NCI-H526 (cell line): ENCODE measurements at regions not wholly inside any gene's neighbourhood (a gene's known extent, or its start where the extent isn't known, plus 50 kb on each side); places are given as distances from the start of the nearest gene placed in this dataset.

Source experiments
- DNase-seq, 2 experiments: peaks; one replicate each; lab custom pipeline; 2025; lab: John Stamatoyannopoulos, UW

DNA sequence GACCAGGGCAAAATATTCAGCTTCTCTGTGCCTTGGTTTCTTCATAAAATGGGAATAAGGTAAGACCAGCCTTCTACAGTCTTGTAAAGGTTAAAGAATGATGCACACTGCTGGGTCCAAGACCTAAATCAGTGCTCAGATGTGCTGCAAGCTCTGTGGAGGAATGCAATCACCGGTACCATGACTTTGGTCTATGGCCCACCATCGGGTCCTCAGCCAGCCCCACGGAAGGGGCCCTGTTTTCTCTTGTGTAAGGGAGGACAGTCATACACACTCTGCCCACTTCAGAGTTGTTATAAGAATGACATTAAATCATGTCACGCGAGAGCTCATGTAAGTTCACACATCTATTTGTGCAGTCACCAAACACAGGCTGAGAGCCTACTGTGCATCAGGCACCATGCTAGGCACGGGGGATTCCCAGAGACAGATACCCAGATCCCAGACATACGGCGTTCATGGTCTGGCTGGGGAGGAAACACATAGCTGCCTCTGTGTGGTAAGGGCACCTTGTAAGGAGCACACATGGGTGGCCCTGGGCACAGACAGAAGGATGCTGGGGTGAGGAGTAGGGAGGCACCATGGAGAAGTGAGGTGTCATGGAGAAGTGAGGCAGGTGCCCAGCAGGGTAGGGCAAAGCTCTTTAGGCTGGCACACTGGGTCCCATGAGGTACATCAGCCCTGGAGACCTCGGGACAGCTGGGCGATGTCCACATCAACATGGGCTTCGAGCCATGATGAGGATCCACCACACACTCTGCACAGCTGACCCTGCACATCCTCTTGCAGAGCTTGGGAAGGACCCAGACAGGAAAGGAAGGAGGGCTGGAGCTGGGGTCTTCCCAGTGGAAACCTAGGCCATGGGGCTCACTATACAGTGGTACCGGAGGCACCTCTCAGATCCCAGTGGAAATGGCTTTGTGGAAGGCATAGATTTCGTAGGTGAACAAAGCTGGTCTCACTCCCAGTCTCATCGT is 190.4 kb upstream of the DIO3 start:
- DNase-seq: no peak

DNA sequence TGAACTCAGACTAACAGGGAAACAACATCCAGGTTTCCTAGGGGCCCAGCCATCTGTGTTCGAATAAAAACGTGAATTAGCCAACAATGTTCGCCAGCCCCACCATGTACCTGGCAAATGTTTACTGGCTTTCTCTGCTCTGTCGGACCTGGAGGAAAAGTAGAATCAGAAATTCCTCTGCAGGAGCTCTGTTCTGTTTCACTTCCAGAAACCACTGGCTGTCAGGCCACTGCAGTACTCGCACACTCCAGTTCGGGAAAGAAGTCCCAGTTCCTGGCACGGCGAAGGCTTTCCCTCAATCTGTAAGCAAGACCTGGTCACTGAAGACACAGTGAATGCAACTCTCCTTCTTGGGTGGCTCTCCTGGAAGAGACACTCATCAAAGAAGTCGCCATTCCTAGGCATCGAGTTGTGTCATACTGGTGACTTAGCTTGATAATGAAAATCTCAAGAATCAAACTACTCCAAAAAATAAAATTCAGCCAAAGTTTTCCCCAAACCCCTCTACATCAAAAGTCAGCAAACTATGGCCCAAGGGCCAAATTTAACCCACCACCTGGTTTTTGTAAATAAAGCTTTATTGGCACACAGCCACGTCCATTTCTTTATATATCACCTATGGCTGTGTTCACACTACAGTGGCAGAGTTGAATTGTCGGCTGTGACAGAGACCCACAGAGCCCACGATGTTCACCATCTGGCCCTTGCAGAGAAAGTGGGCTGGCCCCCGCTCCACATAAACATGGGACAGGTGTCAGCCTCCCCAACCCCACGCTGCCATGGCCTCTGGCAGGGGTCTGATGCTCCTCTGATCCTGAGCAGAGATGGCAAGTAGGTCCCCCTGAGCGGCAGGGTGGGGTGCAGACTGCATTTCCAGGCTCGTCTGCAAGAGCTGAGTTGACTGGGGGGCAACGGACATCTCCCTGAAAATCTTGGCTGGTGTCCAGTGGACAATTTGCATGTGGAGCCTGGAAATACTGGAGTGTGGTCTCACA is 189.2 kb upstream of the DIO3 start:
- no peak for DNase-seq

DNA sequence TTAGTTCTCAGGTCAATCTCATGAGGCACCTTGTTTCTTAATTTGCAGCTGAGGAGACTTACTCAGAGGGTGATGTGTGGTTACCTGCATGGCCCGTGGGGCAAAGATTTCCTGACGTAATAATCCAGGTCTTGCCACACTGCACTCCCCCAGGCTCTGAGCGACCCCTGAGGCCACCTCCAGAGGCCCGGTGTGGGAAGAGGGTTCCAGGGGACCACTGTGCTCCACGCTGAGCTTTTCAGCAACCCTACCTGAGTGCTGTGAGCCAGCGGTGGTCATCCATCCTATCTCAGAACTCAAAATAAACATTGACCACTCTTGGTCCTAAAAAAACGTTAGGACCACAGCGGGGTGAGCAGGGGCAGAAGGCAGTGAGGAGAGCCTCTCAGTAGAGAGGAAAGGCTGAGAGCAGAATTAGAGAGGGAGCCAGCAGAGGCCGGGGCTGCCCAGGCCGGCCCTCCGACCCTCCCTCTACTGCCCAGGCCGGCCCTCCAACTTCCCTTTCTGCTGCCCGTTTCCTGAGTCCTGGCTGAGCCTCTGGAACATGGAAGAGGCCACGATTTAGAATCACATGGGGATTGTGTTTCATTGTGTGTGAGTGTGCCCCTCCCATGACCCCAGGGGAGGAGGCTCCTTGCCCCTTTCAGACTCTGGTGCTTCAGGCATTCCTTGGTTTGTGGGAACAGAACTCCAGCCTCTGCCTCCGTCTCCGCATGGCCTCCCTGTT is 188.2 kb upstream of the DIO3 start:
- no peak for DNase-seq

DNA sequence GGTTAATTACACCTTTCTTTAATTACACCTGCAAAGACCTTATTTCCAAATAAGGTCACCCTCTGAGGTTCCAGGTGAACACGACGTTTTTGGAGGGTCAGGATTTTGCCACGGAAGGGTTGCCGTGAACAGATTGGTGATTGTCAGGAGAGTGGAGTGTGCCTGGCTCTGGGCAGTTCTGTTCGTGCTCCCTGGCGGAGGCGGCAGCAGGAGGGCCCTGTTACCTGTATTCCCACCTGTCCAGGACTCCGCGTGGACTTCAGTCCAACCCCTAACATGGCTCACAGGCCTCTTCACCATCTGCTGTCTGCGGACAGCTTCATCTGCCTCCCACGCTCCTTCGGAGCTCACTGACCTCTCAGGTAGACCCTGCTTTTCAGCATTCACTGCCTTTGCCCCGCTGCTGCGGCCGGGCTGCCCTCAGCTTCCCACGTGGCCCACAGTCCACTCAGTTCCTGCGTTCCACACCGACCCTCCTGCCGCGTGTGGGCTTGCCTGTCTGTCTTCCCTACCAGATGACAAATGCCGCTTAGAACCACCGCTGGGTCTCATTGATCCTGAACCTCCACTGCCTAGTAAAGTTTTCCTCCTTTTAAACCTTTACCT is 187.5 kb upstream of the DIO3 start:
- no peak for DNase-seq

DNA sequence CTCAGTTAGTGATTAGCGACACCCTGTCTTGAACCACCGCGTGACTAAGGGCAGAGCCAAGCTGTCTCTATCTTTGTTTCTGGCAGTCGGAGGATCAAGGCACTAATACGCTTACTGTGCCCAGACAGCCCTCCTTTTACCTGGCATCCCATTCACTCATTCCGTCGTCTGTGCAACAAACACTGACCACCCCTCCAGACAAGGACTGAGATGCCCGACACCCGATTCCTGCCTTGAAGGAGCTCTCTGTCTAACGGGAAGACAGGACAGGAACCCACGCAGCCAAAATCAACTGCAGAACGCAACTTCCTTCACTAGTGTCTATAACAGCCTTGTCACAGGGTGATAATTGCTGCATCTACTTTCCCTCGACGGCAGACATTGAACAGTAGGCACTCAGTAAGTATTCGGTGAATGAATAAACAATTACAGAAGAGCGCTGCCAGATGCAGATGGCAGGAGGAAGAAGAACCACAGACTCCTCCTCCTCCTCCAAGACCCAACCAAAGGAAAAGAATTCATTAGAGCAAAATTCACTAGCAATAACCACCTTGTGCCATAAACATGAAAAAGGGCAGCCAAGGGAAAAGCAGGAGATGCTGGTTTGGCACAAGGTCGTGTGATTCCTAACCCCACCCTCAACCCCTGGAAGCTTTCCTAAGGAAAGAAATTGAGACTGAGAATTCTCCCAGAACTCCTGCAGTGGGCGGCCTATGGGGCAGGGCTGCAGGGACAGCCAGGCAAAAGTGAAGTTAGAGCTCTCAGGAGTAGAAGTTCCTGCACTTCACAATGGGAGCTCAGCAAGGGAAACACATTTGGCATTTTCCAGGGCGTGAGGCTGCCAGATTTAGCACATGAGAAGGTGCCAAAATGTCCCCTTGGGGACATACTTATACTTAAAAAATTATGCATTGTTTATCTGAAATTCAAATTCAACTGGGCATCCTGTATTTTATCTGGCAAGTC is 186.6 kb upstream of the DIO3 start:
- no peak for DNase-seq

DNA sequence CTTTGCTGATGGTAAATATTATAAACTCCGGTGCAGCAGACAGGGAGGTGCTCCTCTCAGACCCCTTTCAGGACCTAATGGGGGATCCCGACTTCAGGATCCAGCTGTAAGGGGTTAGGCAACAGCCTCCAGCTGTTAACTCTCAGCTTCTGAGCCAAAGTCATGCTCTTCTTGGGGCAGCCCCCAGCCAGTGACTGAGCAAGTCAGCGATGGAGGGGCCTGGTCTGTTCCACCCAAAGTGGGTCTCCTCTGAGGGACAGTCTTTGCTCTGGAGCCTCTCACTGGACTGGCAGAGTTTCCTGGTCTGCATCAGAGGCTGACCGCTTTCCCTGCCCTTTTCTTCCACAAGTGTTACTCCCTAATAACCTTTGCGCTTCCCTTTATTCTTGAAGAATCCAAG is 184.2 kb upstream of the DIO3 start:
- no peak for DNase-seq

DNA sequence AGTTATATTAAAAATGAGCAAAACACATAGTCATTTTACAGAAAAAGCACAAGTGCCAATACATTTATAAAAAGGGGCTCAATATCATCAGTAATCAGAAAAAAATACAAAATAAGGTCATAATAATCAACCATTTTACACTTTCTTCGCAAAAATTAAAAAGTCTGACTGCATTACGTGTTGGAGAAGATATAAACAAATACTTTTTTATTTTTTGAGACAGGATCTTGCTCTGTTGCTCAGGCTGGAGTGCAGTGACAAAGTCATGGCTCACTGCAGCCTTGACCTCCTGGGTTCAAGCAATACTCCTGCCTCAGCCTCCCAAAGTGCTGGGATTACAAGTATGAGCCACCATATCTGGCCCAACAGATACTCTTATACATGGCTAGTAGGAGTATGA is 181.5 kb upstream of the DIO3 start:
- no peak for DNase-seq

DNA sequence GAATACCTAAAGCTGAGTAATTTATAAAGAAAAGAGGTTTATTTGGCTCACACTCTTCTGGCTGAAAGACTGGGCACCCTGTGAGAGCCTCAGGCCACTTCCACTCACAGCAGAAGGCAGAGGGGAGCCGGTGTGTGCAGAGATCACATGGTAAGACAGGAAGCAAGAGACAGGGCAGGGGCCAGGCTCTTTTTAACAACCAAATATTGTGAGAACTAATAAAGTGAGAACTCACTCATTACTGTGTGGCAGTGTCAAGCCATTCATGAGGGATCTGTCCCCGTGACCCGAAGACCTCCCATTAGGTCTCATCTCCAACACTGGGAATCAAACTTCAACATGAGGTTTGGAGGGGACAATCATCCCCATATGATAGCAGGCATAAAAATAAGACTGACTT is 180.8 kb upstream of the DIO3 start:
- no peak for DNase-seq

DNA sequence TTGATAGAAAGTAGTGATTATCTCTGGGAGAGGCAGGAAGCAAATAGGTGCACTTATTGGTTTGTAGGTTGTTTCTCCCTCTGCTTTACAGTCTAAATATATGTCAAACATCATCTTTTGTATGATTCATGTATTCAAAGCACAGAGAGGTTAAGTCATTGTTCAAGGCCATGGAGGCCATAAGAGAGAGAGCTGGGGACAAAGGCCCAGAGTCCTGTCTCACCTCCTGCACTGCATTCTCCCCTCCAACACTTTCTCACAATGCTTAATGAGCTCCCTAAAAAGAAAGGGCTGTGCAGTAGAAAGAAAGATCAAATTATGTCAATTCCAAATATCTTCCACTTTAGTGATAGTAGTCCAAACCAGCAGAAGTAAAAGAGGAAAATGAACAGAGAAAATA is 180.4 kb upstream of the DIO3 start:
- no peak for DNase-seq

DNA sequence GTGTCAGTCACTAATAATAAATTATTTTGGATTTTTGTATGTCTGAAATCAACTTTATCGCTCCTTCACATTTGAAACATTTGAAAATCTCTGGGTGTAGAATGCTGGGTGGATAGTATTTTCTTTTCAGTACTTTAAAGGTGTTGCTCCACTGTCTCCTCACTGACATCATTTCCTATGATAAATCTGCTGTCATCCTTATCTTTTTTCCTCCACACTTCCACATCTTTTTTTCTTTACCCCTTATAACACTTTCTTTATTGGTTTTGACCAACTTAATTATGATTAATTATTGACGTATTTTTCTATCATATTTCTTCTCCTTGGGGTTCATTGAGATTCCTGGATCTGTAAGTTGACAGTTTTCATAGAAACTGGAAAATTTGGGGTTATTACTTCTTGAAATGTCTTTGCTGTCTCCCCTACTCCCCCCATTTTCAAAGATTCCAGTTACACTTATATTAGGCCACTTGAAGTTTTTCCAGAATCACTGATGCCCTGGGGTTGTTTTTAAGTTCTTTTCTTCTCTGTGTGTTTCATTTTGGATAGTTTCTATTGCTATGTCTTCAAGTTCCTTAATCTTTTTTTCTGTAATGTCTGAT is 177.5 kb upstream of the DIO3 start:
- no peak for DNase-seq

DNA sequence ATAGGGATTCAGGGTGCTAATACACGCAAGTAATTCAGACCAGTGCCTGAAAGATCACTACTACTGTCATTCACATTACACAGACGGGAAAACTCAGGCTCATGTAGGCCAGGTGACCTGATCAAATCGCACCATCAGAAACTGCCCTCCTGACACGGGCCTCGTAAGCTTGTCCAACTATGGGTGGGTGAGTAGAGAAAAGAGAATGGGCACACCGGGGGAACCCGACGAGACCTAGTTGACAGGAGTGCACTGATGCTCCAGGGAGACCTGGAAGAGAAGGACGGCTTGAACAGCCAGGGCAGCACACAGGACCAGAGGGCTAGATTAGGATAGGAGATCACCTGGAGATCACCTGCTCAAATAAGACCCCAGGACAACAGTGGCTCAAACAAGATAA is 166.9 kb upstream of the DIO3 start:
- no peak for DNase-seq

DNA sequence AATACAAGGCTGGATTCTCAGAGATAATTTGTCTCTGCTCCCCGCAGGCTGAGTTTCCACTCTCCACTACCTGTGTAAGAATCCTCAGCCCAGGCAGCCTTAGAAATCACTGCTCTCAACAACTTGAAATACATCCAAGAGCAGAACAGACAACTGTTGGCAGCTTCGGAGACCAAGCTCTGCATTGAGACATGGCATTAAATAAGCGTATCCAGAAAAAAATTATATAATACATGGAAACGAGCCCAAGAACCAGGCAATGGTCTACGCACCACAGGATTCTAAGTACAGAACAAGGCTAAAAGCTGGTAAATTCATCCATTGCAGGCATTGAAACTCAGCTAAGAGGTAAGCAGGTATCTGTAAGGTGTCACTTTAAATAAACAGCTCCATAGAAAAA is 165.5 kb upstream of the DIO3 start:
- no peak for DNase-seq

DNA sequence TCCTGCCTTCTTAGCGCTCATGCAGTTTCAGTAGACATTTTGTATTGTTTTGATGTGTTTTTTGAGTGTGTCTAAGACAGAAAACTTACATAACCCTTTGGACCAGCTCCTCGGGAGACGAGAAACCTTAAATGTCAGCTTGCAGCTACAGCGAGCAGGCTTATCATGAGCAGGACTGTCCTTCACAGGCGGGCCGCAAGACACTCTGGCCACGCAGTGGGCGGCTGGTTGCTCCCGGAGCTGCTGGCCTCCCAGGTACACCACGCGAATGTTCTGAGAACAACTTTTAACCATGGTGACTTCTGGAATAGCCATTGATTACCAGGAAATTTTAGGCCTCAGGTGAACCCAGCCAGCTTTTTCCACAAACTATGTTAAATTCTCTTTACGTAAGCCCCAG is 164.1 kb upstream of the DIO3 start:
- DNase-seq: no peak

DNA sequence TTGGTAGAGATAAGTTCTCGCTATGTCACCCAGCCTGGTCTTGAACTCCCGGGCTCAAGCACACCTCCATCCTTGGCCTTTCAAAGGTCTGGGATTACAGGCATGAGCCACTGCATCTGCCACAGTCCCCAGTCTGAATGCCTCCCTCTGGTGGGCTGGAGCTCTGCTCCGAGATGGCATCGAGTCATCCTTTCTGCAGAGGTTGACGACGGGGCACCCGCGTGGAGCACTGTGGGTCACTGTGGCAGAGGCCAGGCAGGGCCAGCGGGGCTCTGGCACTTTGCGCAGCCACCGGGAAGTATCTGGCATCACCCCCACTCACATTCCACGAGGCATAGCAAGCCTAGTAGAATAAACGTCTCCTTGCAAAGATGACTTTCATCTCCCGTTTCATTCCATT is 163.3 kb upstream of the DIO3 start:
- DNase-seq: no peak

DNA sequence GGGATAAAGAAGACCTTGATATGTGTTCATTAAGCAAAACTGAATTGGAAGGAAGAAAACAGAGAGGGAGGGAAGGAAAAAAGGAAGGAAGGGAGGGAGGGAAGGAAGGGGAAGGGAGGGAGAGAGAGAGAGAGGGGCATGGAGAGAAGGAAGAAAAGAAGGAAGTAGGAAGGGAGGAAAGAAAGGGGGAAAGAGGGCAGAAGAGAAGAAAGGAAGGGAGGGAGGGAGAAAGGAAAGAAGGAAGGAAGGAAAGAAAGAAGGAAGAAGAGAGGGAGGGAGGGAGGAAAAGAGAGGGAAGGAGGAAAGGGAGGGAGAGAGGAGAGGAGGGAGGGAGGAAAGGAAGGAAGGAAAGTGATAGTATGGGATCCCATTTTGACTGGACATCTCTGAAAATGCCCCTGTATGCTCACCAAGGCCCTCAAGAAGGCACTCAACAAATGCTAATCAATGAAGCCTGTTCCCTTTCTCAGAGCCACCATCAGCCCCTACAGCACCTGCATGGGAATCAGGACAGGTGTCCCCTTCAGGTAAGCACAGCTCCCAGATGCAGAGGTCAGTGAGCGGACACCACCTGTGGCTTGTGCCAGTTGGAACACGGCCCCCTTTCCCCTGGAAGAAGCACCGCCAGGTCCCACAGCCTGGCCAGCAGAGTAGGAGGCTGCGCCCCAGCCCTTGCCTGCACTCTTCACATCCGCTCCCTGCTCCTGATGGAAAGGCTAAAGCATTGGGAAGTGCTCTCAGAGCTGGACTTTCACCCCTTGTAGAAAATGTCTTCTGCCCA is 161.4 kb upstream of the DIO3 start:
- DNase-seq: no peak

DNA sequence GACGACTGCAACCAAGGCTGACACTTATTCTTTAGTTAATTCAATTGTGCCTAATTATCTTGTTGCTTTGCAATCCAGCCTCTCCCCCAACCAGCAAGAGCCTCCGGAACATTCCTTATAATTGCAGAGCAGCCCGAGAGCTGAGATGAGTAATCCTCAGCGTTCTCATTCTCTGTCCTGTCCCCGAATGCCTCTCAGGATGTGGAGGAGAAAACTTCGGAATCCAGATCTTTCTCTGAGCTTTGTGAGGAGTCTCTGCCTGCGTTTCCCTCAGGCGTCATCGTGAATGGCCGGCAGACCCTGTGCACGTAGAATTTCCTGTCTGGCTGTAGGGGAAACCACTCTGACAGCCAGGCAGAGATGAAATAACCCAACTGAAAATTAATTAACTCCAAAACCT is 160.5 kb upstream of the DIO3 start:
- no peak for DNase-seq

DNA sequence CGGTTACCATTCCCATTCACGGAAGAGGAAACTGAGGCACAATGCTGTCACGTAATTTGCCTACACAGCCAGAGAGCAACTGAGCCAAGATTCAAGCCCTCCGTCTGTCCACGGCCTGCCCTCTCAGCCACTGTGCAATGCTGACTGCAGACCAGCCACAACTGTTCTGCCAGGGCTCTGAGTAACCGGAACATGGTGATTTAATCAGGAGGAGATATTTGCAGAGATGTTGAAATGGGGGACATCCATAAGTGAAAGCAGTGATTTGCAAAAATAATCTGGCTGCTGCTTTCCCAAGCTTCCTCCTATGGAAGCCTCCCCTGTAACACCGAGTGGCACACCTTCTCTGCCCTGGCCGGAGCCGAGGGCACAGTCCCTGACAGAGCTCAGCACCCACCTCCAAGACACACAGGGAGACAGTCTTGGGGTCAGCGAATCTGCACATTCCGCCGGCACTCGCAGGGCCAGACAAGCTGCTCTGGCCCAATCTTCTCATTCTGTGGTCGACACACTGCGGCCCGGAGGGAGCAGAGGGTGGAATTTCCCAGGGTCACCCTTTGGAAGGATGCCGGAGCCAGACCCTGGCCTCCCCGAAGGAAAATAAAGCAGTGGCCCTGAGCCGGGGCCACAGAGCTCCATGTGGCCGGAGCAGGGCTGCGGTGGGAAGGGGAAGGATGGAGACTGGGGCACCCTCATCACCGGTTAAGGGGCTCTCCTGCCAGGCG is 158.2 kb upstream of the DIO3 start:
- no peak for DNase-seq

DNA sequence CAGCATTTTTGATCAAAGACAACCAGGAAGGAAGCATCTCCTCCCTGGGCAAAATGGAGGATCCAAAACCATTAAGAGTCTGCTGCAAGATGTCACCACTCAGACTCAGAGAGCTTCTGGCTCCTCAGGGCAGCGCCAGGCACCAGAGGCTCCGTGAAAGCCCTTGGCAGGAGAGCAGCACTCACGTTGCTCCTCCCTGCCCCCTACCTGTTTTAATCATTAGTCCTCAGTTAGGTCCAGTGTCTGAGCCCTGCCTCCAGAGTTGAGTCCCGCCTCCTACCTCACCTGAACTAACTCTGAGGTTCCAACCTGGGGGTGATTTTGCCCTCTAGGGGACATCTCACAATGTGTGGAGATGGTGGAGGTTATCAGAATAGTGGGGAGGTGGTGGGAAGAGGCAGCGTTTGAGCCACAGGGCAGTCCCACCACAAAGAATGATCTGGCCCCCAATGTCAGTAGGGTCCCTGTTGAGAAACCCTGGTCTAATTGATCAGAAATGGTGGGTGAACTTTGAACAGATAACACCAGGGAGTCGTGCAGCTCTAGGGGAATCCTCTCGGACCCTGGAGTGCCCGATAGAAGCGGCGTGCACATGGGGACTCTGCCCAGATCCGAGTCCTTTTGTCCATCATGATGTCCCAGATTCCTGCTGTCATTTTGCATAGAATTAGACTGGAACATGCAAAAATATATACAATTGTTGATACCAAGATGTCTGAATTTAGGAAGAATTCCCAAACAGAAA is 156.7 kb upstream of the DIO3 start:
- no peak for DNase-seq
